Activated CD4-positive, alpha-beta T cell treated with anti-CD3 and anti-CD28 coated beads, Interleukin-2, amount 50 U/mL, for 1 hour (primary cell): ENCODE measurements at regions not wholly inside any gene's neighbourhood (a gene's known extent, or its start where the extent isn't known, plus 50 kb on each side); places are given as distances from the start of the nearest gene placed in this dataset.

ENCODE experiments used
- DNase-seq: peaks from one replicate; pipeline ENCODE4 v3.0.0-alpha.2; 2020

DNA sequence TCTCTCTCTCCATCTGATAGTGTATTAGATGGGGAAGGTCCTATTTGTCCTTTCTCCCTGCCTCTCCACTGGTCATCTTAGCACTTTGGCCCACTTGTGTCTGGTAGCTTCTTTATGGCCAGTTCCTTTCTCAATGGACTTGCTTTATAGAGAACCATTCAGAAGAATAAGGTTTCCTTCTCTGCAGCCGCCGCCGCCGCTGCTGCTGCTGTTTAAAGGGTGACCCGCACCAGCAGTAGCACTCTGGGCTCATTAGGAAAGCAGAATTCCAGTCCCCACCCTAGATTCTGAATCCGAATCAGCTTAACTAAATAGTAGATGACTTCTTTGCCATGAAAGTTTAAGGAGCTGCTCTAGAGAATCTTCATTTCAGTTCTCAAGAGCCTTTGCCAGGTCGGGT, 490.2 kb downstream of the FOXO1 start:
- no peak for DNase-seq

DNA sequence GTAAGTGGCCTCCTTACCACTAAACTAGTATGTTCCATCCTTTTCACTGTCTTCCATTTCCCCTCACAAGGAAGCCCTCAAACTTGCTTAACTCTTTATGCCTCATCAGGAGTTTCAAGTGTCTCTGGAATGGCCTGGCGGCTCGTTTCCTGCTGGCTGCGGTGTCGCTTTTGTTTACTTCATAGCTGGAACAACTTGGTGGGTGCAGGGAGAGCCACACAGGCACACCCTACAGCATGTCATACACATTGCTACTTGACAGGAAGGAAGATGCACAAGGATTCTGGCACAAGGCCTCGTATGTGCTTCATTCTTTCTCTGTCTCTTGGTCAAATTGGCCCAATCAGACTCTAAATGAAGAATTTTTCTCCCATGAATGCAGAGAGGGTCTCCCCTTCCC, 488.3 kb downstream of the FOXO1 start:
- no peak for DNase-seq

DNA sequence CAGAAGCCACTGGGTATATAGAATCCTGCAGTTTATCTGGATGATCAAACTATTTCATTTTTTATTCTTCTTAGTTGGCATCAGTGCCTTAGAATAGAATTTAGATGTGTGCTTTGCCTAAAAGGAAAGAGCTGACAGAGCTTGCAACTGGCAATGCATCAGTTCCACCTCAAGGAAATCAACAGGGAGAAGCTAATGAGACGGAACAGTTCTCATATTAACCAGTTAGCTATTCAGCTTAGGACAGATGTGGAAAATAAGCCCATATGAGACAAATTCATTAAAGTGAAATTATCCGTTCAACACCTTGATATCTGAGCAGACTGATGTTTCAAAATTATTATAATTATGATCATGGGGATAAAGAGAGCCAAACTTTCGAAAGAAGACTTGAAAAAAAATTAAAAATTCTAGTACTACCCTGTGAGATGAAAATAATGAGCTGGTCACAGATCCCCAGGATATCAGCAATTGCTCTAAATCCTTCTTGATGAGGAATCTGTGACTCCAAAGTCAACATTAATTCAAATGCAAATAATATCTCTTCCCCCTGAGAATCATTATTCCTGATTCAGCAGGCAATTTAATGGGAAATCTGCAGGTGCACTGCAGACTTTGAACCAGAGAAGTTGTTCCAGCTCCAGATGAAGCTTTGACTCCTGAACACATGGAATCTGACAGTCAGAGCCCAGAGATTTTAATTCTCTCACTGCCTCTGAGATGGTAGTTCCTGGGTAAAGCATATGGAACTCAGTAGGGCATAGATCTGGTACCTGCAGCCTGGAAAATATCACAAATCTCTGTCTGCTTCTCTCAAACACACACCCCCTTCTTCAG, 486.8 kb downstream of the FOXO1 start:
- DNase-seq, result no peak

DNA sequence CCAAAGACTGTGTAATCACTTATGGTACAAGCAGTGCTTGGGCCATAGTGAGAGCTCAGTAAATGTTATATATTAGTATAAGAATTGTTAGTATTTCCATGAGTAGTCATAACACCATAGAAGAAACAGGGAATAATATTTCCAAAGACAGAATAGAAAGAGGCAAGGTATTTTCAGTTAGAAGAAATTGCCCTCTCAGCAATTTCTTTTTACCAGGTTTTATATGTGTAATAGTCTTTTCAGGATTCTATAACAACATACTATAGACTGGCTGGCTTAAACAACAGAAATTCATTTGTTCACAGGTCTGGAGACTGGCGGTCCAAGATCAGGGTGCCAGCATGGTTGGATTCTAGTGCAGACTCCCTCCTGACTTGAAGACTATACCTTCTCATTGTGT, 485.7 kb downstream of the FOXO1 start:
- no peak for DNase-seq

DNA sequence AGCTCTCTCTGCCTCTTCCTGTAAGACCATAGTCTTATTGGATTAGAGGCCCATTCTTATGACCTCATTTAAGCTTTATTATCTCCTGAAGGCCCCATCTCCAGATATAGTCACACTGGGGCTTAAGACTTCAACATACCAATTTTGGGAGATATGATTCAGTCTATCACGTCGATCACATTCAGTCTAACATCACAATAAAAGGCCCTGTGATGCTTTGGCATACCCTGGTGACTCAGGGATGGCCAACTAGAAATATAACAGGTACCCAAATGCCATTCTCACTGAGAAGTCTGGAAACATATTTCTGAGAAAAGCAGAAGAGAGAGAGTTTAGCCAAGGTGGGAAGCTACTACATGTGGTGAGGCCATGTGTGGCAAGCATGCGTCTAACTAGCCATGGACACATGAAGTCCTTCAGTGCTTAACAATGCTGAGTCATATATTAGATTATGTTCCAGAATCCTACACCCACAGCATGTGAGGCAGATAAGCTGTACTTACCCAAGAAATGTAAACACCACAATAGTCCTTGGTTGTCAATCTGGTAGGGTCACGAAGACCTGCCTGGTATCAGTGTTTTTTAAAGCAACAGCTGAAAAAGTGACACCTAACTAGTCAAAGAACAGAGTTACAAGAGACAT, 485.1 kb downstream of the FOXO1 start:
- no peak for DNase-seq

DNA sequence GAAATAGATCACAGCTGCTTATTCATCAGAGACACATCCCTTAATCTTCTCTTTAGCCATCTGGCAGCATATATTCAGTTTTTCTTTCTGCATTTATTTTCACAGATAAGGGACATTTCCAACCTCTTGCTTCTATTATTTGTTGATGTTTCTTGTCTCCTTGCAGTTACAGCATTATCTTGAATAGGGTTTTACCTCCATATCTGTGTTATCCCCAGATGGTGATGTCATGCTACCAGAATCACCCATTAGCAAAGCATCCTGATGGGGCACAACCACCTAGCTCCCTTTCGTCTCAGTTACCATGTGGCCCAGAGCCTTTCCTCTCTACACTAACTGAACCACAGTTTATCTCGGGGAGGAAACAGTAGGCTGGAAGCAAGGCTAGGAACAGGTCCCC, 483.9 kb downstream of the FOXO1 start:
- no peak for DNase-seq

DNA sequence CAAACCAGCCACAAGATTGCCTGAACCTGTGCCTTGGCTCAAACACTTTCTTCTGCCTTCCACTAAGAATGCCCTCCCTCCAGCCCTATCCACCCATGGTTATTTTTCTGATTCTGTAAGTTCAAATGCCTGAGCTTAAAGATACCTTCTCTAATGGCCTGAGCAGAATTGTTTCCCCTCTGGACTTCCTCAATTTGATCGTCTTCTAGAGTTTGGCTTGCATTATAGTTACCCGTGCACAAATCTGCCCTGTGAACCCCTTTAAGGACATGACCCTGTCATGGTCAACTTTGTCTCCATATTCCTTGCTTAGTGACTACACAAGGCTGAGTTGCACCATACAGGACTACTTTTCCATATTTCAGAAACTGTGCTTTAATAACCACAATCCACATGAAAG, 481.0 kb downstream of the FOXO1 start:
- no peak for DNase-seq

DNA sequence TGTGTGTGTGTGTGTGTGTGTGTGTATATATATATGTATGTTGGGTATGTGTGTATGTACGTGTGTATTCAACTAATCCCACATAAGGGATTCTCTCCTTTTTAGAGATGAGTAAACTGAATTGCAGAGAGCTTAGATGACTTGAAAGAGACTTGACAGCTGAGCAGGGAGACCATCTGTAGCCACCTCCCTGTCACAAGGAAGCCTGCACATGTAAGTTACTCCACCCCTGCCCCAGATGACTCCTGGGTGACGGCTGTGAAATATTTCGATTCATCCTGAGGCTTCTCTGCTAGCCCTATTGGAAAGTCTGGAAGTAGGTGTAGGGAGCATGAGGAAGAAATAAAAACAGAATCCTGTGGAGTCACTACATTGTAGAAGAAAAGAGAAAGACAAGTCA, 480.4 kb downstream of the FOXO1 start:
- no peak for DNase-seq

DNA sequence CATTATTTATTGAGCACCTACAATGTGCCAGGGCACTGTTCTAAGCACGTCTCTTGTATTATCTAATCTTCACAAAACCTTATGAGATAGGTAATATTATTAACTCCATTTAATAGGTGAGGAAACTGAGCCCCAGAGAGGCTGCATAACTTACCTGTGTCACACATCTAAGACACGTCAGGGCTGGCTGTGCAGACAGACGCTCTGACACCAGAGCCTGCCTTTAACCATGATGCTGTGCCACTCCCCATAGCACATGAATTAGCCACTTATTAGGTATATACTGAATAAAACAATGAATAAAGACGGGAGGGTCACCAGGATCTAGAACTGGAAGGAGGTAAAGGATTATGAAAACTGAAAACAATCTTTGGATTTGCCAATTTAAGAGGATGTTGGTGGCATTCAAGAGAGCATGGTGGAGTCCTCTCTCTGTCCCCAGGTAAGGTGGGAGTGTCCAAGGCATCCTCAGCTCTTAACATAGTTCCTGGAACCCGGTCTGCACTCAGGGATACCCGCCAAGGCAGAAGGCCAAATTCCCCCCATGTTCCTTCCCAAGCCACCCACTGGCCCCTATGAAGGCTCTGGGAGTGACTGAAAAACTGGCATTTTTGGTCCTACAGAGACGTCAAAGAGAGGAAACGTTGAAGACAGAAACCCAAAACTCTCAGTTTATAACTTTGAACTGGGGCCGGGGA, 479.7 kb downstream of the FOXO1 start:
- no peak for DNase-seq

DNA sequence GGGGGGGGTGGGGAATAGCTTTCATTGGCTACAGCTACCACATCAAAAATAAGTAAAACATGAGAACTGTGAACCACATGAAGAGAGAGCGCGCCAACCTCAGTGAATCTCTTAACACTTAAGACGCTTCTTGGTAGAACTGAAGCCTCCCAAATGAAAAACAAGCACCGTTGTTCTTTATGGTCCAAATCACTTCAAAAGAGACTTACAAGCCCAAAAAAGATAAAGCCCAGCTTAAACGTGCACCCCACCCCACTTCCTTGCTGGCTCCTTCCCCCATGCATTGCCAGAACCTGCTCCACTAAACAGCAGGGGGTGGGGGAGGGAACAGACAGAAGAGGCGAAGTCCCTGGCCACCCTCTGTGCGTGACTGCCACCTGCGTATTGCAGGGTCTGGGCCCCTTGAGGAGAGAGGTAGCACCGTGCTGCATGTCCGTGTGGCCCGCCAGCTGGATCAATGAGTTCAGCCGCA, 479.1 kb downstream of the FOXO1 start:
- peak; percentile 69 for DNase-seq

DNA sequence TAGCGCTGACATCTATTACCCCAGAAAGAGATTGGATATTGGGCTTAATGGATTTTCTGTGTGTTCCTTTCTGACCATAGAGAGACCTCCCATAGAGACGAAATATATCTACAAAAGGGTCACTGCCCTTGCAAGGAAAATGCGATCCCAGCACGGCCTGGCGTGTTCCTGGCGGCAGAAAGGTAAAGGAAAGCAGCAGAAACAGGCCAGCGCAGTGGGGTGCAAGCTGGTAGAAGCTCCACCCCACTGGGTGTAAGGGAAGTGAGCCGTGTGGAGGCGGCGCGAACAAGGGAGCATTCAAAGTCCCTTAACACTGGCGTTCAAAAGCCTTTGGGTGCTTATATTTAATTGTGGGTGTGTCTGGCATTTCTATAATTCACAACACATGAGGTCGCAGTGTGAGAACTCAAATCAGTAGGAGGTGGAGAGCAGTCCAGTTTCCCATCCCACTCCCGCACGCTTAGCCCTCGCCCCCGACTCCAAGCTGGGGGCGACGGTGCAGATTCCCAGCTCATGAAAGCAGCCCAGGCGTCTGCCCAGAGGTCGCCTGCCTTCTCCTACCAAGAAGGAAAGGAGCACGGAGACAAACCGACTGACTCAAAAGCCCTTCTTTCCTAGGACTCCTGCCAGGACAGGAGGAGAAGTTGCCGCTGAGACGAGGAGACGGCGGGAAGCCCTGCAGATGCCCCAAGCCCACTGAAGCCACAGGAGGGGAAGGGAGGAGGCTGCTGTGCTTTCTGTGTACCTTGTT, 478.4 kb downstream of the FOXO1 start:
- DNase-seq, result peak; percentile 59

DNA sequence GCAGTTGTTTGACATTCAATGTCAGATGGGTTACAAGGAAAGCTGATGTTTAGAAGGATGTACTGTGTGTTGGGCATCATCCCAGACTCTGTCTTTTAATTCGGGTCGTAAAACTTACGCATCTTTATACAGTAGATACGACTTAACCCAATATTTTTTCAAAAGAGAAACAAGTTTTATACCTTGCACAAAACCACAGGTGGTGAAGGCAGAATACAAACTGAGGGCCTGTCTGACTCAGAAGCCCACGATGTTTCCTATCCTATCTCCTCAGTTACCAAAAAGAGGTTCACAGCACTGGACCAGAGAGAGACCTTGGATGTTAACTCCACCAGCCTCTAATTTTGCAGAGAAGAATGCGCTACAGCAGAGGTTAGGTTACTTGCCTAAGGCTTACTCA, 477.0 kb downstream of the FOXO1 start:
- DNase-seq, result no peak

DNA sequence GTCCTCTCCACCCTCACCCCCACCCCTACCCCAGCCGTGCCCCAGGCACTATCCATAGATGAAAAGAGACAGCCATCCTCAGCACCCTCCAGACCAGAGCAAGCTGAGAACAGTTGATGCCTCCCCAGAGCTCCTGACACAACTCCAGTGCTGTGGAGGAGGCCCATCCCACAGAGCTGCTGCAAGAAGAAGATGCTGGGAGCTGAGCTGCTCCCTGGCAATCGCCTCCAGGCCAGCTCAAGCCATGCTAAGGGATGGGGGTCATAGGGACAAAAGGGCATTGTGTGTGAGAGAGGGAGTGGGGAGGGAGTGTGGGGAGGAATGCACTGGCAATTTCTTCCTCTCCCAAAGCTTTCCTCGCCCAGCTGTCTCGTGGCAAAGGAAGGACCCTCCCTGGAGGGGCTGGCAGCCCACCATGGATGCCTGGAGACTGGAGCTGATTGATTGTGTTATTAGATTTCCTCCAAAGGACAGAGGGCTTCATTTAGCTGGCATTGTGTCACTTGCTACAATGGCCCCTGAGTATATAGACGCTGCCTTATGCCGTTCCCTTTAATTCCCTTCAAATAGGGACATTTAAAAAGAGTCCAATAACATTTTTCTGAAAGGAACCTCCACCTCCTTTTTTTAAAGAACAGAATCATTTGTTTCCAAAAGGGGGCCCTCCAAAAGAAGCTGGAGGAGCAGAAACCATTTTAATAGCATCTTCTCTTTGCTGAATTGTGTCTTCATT, 476.4 kb downstream of the FOXO1 start:
- no peak for DNase-seq

DNA sequence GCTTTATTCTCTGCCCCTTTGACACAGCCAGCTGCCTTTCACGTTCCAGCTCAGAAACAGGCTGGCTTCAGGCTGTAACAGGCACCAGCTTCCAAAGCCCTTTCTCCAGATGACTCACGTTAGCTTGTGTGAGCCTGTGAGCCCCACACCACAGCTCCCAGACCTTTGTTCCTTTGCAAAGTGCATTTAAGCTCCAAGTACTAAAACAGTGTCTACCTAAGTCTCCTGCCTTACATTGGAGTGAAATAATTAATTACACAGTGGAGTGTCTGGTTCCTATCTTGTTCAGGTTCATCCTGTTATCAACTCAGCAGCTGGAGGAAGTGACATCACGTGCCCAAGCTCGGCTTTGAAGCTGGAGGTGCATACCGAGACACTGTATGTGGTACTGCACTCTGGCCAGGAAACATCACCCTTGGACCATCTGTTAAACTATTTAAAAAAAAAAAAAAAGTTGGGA, 475.8 kb downstream of the FOXO1 start:
- DNase-seq, result peak; percentile 68

DNA sequence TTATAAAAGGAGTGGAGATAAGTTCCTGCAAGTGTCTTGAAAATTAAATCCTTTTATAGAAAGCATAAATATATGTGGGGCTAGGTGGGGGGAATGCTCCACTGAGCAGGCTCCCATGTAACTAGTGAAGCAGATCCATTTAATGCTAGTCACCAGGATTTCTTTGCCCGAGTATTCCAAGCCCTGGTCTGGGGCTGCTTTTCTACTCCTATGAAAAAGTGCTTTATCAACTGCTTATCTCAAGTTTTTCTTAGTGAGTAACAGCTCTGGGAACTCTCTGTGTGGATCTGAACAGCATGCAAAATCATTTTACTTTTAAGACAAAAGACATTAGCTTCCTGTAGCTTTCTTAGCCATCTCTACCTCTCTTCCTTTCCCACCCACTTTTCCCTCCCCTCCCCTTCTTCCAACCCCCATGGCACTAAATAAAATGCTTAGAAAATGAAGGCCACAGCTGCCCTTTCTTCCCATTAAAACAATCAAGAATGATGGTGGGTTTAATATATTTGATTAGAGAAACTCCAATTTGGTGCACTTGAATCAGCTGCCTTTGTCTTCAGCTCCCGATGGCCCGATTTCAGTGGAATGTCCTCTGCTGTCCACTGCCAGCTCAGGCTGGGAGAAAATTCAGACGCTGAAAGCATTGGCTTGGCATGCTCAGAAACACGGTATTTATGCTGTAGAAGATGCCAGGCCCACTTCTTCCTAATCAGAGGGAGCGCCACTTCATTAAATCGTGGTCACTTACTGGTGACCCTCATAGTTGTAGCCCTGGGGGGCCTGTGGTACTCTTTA, 475.1 kb downstream of the FOXO1 start:
- no peak for DNase-seq

DNA sequence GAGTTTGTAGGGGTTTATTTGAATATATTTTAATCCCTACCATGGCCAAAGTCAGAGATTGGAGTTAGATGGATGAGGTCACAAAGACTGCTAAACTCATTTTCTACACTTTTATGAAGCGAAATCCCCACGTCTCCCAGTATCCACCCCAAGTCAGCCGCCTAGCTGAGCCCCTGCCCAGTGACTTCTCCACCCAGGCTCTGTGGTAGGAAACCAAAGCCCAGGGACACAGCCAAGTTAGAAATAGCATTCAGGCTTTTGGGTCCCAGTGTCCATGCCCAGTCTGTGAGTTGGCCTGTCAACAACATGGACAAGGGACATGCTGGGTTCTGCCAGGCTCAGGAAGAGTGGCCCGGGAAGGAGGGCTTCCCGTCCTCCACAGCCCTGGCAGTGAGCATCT, 474.0 kb downstream of the FOXO1 start:
- no peak for DNase-seq

DNA sequence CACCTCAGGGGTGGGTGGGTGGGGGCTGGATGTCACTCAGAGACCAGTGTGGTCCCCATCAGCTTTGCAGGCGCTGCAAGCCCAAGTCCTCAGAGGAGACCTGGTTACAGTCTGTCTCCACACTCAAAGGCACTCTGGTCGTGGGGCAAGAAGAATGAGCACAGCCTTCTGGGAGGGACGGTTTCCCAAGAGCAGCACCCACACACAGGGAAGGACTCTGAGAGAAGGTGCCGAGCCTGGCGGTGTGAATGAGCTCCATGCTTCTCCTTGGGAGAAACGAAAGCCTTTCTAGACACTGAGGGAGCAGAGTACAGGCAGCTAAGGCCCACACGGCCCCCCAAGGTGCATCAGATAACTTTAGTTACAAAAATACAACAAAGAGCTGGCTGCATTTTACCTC, 473.6 kb downstream of the FOXO1 start:
- DNase-seq, result no peak

DNA sequence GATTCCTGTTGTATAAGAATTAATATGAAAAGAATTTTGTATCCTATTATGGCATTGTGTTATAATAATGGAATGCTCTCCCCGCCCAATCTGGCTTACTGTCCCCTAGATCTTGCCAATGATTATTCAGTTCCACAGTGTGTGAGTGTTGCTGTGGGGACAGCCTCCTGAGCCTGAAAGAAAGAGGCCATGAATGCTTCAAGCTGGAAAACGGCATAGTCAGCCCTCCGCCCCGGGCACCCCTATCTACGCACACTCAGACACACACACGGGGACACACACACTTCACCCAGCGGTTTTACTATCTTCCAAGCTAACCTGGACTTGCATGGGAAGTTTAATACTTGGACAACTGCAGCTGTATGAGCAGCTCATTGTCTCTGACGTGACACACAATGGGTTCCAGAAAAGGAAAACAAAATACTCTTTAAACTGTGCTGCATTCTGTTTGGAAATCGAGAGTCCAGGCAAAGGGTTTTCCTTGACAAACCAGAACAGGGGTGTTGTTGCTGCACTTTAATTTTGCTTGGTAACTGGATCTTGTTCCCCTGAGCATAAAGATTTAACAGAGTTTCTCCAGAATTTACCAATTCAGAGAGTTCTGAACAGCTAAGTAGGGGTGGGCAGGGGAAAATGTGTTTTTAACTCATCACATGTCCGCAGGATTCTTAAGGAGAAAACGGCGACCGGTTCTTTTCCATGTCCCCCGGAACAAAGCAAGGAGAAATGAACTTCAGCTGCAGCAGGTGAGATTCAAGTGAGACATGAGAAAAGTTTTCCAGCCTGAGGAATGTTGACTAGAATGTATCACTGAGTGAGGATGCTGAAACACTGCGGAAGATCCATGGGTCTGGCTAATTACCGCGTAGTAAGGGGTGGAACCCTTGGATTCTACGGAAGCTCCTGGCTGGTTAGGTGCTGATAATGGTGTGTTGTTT, 472.9 kb downstream of the FOXO1 start:
- no peak for DNase-seq

DNA sequence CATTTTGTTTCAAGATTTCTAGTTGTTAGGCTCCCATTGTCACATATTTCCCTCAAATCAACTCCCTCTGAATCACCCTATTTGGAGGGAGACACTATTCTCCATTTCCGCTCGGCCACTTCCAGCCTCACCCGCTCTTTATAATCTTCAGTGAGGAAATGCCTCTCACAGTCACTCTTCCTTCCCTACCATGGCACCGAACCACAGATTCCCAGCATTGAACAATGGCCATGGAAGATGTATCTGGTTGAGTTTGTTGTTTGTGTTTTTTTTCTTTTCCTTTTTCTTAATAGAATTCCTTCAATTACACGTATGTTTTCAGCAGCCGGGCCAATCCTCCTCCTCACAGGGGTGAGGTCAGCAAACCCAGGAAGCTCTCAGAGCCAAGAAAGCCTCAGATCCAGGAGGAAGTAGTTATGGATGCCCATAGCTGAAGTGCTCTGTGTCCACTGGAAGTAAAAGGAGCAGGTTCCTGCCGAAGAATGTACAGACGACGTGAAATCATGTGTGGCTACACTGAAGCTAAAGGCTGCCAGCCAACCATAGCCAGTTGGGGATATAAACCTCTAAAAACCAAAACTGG, 472.1 kb downstream of the FOXO1 start:
- no peak for DNase-seq

DNA sequence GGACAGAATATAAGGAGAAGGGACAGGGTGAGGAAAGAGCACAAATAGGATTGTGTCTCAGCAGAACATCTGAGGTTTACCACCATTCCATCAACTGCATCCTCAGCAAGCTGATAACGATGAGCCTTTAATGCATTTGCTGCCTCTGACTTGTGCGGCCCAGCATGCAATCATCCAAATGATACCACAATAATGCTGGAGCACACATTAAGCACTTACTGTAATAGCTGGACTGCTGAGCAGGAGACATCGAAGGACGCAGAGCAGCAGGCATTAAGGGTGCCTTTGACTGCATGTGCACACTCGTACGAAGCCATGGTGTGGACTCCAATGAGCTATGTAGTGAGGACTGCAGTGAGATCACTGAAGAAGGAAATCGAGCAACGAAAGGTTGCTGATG, 469.4 kb downstream of the FOXO1 start:
- no peak for DNase-seq
